ENCODE measurements at regions not wholly inside any gene's neighbourhood (a gene's known extent, or its start where the extent isn't known, plus 50 kb on each side); places are given as distances from the start of the nearest gene placed in this dataset.

DNA sequence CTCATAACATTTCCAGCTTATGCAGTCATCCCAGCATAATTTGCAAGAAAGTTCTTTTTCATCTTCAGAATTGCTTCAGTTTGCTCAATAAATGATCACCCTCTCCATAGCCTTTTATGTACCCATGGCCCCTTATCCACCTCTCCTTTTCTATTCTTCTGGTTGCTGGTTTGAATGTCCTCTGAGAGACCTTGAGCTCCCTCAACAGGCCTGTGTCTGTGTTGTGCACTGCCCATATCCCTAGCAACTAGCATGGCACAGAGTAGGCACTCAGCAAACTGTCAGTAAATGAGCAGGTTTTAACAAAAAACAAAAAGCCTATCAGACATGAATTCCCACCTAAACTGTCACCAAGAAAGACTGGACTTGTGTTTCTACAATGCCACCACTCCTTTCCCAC is 160.5 kb downstream of the AKAIN1 start:
- Histone ChIP-seq H3K79me1 (replicated peaks; ENCODE audit: low read length, poor library complexity, severe bottlenecking) (no peaks in the 10 kb centered on the region), H2AFZ (ENCODE audit: low read depth, low read length) (no peak overlapping the region), H3K18ac (ENCODE audit: low read depth in 1 of 2, low read length in 2 of 2) (no peak overlapping the region), H4K8ac (ENCODE audit: low read length) (no peak overlapping the region), H3K27ac (ENCODE audit: low read length, poor library complexity, severe bottlenecking) (no peak overlapping the region), H3K36me3 (ENCODE audit: control insufficient read depth in 1 of 2, insufficient read depth in 2 of 2, low read depth in 1 of 2, low read length in 2 of 2) (no peaks in the 10 kb centered on the region), H3K4me2 (ENCODE audit: low read length, poor library complexity, severe bottlenecking) (no peak overlapping the region), H2AK5ac (ENCODE audit: low read length, severe bottlenecking) (no peak overlapping the region), H3K4me1 (ENCODE audit: control insufficient read depth, insufficient read depth, low read depth, low read length) (no peaks in the 10 kb centered on the region), H3K9ac (ENCODE audit: low read length) (no peak overlapping the region), H3K27me3 (ENCODE audit: control insufficient read depth in 1 of 2, insufficient read depth in 1 of 2, low read length in 2 of 2) (no peaks in the 10 kb centered on the region), H2BK15ac (ENCODE audit: low read depth, poor library complexity, severe bottlenecking) (no peak overlapping the region), H3K23ac (ENCODE audit: low read length in 2 of 2) (no peak overlapping the region), H3K4me3 (ENCODE audit: insufficient read depth in 1 of 2, low read depth in 1 of 2, low read length in 2 of 2) (no peak overlapping the region), H4K91ac (ENCODE audit: low read length) (no peak overlapping the region), H2BK12ac (ENCODE audit: low read length in 2 of 2) (no peak overlapping the region), H3K4ac (ENCODE audit: low read depth in 1 of 2, low read length in 2 of 2) (no peak overlapping the region), H3K9me3 (ENCODE audit: control insufficient read depth, low read length) (peaks cover 12% of the 10 kb centered on the region), H2BK5ac (ENCODE audit: low read depth, low read length, poor library complexity, severe bottlenecking) (no peak overlapping the region), H3K14ac (ENCODE audit: low read length in 2 of 2) (no peak overlapping the region), H2BK120ac (ENCODE audit: low read depth, low read length) (no peak overlapping the region)
- no peak for DNase-seq

DNA sequence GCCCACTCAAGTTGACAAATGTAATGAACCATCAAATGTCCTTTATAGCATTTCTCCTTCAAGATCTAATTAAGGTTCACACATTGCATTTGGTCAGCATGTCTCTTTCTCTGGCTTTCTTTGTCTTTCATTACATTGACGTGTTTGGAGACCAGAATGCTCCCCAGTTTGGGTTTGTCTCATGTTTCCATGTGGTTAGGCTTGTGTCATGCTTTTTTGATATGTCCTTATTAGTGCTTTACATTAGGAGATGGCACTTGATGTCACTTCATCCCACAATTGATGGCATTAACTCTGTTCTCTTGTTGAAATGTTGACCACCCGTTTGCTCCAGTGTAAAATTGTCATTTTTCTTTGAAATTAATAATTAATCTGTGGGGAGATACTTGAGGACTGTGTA is 165.8 kb downstream of the AKAIN1 start:
- Histone ChIP-seq H3K9ac (ENCODE audit: low read length) (no peak overlapping the region), H3K27ac (ENCODE audit: low read length, poor library complexity, severe bottlenecking) (no peak overlapping the region), H2AK5ac (ENCODE audit: low read length, severe bottlenecking) (no peak overlapping the region), H3K4me3 (ENCODE audit: insufficient read depth in 1 of 2, low read depth in 1 of 2, low read length in 2 of 2) (no peak overlapping the region), H3K9me3 (ENCODE audit: control insufficient read depth, low read length) (peaks cover 12% of the 10 kb centered on the region), H2AFZ (ENCODE audit: low read depth, low read length) (no peak overlapping the region), H4K91ac (ENCODE audit: low read length) (no peak overlapping the region), H2BK15ac (ENCODE audit: low read depth, poor library complexity, severe bottlenecking) (no peak overlapping the region), H3K36me3 (ENCODE audit: control insufficient read depth in 1 of 2, insufficient read depth in 2 of 2, low read depth in 1 of 2, low read length in 2 of 2) (no peaks in the 10 kb centered on the region), H2BK120ac (ENCODE audit: low read depth, low read length) (no peak overlapping the region), H4K8ac (ENCODE audit: low read length) (no peak overlapping the region), H3K4ac (ENCODE audit: low read depth in 1 of 2, low read length in 2 of 2) (no peak overlapping the region), H3K79me1 (replicated peaks; ENCODE audit: low read length, poor library complexity, severe bottlenecking) (no peaks in the 10 kb centered on the region), H3K18ac (ENCODE audit: low read depth in 1 of 2, low read length in 2 of 2) (no peak overlapping the region), H3K27me3 (ENCODE audit: control insufficient read depth in 1 of 2, insufficient read depth in 1 of 2, low read length in 2 of 2) (no peaks in the 10 kb centered on the region), H3K14ac (ENCODE audit: low read length in 2 of 2) (no peak overlapping the region), H2BK5ac (ENCODE audit: low read depth, low read length, poor library complexity, severe bottlenecking) (no peak overlapping the region), H3K23ac (ENCODE audit: low read length in 2 of 2) (no peak overlapping the region), H3K4me1 (ENCODE audit: control insufficient read depth, insufficient read depth, low read depth, low read length) (no peaks in the 10 kb centered on the region), H3K4me2 (ENCODE audit: low read length, poor library complexity, severe bottlenecking) (no peak overlapping the region), H2BK12ac (ENCODE audit: low read length in 2 of 2) (no peak overlapping the region)
- WGBS, result 43% methylated on average over 1 of the region's 2 CpGs
- DNase-seq, result no peak

- H2AK5ac ChIP-seq (ENCODE audit: low read length, severe bottlenecking), result no peak overlapping the region
- no peaks in the 10 kb centered on the region for H3K4me1 ChIP-seq (ENCODE audit: control insufficient read depth, insufficient read depth, low read depth, low read length)
- WGBS, result 94% methylated on average over 1 of the region's 3 CpGs
These were observed 166.4 kb downstream of the AKAIN1 start for GRCh38 chr18:5030636-5031035.

DNA sequence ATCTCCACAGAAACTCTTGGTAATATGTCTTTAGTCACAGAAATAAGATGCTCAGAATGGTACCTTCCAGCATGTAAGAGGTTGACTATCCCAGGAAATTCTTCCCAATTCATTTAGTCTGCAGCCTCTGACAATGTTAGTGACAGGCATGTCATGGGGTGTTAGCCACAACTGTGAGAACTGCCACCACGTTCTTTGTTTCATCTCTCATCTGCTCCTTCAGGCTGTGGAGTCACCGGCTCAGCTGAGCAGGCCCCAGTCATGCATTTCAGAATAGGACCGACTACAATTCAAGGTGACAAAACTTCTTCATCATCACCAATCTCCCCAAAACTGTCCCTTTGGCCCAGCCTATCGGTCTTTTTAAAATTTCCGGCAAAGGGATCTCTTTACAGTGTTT is 167.5 kb downstream of the AKAIN1 start:
- H2AK5ac ChIP-seq (ENCODE audit: low read length, severe bottlenecking), result no peak overlapping the region
- no peak overlapping the region for H4K91ac ChIP-seq (ENCODE audit: low read length)
- H3K79me1 ChIP-seq (replicated peaks; ENCODE audit: low read length, poor library complexity, severe bottlenecking), result no peaks in the 10 kb centered on the region
- H2BK120ac ChIP-seq (ENCODE audit: low read depth, low read length), result no peak overlapping the region
- H3K36me3 ChIP-seq (ENCODE audit: control insufficient read depth in 1 of 2, insufficient read depth in 2 of 2, low read depth in 1 of 2, low read length in 2 of 2), result no peaks in the 10 kb centered on the region
- H3K18ac ChIP-seq (ENCODE audit: low read depth in 1 of 2, low read length in 2 of 2), result no peak overlapping the region
- H3K14ac ChIP-seq (ENCODE audit: low read length in 2 of 2), result no peak overlapping the region
- H2BK12ac ChIP-seq (ENCODE audit: low read length in 2 of 2), result no peak overlapping the region
- no peak overlapping the region for H2BK5ac ChIP-seq (ENCODE audit: low read depth, low read length, poor library complexity, severe bottlenecking)
- no peak overlapping the region for H3K9ac ChIP-seq (ENCODE audit: low read length)
- 90% methylated on average over 5 of the region's 5 CpGs for WGBS
- peaks cover 7% of the 10 kb centered on the region for H3K9me3 ChIP-seq (ENCODE audit: control insufficient read depth, low read length)
- peaks cover 0 to 1% of the 10 kb centered on the region in 2 experiments for H3K27me3 ChIP-seq (ENCODE audit: control insufficient read depth in 1 of 2, insufficient read depth in 1 of 2, low read length in 2 of 2)
- H2AFZ ChIP-seq (ENCODE audit: low read depth, low read length), result no peak overlapping the region
- no peak for DNase-seq
- no peaks in the 10 kb centered on the region for H3K4me1 ChIP-seq (ENCODE audit: control insufficient read depth, insufficient read depth, low read depth, low read length)
- no peak overlapping the region for H4K8ac ChIP-seq (ENCODE audit: low read length)
- no peak overlapping the region for H3K23ac ChIP-seq (ENCODE audit: low read length in 2 of 2)
- H3K4me2 ChIP-seq (ENCODE audit: low read length, poor library complexity, severe bottlenecking), result no peak overlapping the region
- no peak overlapping the region for H2BK15ac ChIP-seq (ENCODE audit: low read depth, poor library complexity, severe bottlenecking)
- no peak overlapping the region for H3K27ac ChIP-seq (ENCODE audit: low read length, poor library complexity, severe bottlenecking)
- no peak overlapping the region for H3K4ac ChIP-seq (ENCODE audit: low read depth in 1 of 2, low read length in 2 of 2)
- no peak overlapping the region for H3K4me3 ChIP-seq (ENCODE audit: insufficient read depth in 1 of 2, low read depth in 1 of 2, low read length in 2 of 2)

More at GRCh38 chr18:5030636-5031035, 166.4 kb downstream of the AKAIN1 start:
- DNase-seq, result no peak
- H3K27me3 ChIP-seq (ENCODE audit: control insufficient read depth in 1 of 2, insufficient read depth in 1 of 2, low read length in 2 of 2), result no peaks in the 10 kb centered on the region
- peaks cover 12% of the 10 kb centered on the region for H3K9me3 ChIP-seq (ENCODE audit: control insufficient read depth, low read length)
- H2AFZ ChIP-seq (ENCODE audit: low read depth, low read length), result no peak overlapping the region
- no peak overlapping the region for H3K9ac ChIP-seq (ENCODE audit: low read length)
- H2BK15ac ChIP-seq (ENCODE audit: low read depth, poor library complexity, severe bottlenecking), result no peak overlapping the region
- H4K8ac ChIP-seq (ENCODE audit: low read length), result no peak overlapping the region
- no peak overlapping the region for H2BK120ac ChIP-seq (ENCODE audit: low read depth, low read length)
- H3K14ac ChIP-seq (ENCODE audit: low read length in 2 of 2), result no peak overlapping the region
- no peak overlapping the region for H3K4me2 ChIP-seq (ENCODE audit: low read length, poor library complexity, severe bottlenecking)
- H2BK12ac ChIP-seq (ENCODE audit: low read length in 2 of 2), result no peak overlapping the region
- no peak overlapping the region for H3K23ac ChIP-seq (ENCODE audit: low read length in 2 of 2)
- H3K27ac ChIP-seq (ENCODE audit: low read length, poor library complexity, severe bottlenecking), result no peak overlapping the region
- H3K4ac ChIP-seq (ENCODE audit: low read depth in 1 of 2, low read length in 2 of 2), result no peak overlapping the region
- no peaks in the 10 kb centered on the region for H3K79me1 ChIP-seq (replicated peaks; ENCODE audit: low read length, poor library complexity, severe bottlenecking)
- H4K91ac ChIP-seq (ENCODE audit: low read length), result no peak overlapping the region
- H3K36me3 ChIP-seq (ENCODE audit: control insufficient read depth in 1 of 2, insufficient read depth in 2 of 2, low read depth in 1 of 2, low read length in 2 of 2), result no peaks in the 10 kb centered on the region
- H2BK5ac ChIP-seq (ENCODE audit: low read depth, low read length, poor library complexity, severe bottlenecking), result no peak overlapping the region
- H3K4me3 ChIP-seq (ENCODE audit: insufficient read depth in 1 of 2, low read depth in 1 of 2, low read length in 2 of 2), result no peak overlapping the region
- no peak overlapping the region for H3K18ac ChIP-seq (ENCODE audit: low read depth in 1 of 2, low read length in 2 of 2)

Measured in mesenchymal stem cell (in vitro differentiated cells and primary cell).